WTC11 (cell line): ENCODE measurements at regions not wholly inside any gene's neighbourhood (a gene's known extent, or its start where the extent isn't known, plus 50 kb on each side); places are given as distances from the start of the nearest gene placed in this dataset.

Source experiments
- ATAC-seq: fragments of 200-7000 bp; cut with Tn5 transposase; 2 replicates; pipeline ENCODE4 v1.10.0; 2021; ENCODE audit warnings: mild to moderate bottlenecking, moderate library complexity
- CTCF ChIA-PET: fragments of 300-600 bp; sonication (Branson Sonifier 250); formaldehyde crosslinking; loops from one replicate; lab custom pipeline; 2021; ENCODE audit warnings: antibody characterized with exemption; lab: Charles Lee
- POLR2A ChIA-PET: fragments of 350-600 bp; sonication (Branson Sonifier 250); formaldehyde crosslinking; loops from one replicate; lab custom pipeline; 2021; ENCODE audit warnings: antibody characterized with exemption; lab: Charles Lee
- DNase-seq: peaks from one replicate; pipeline ENCODE4 v3.0.0; 2021; ENCODE audit warnings: low spot score
- H3K27ac Mint-ChIP-seq: 2 replicates; pipeline ENCODE4 v1.8.0; 2021; ENCODE audit warnings: mixed read lengths
- H3K27me3 Mint-ChIP-seq: 2 replicates; pipeline ENCODE4 v1.8.0; 2021; ENCODE audit warnings: low read depth, mild to moderate bottlenecking, moderate library complexity, mixed read lengths
- H3K36me3 Mint-ChIP-seq: 2 replicates; pipeline ENCODE4 v1.8.0; 2021; ENCODE audit warnings: mixed read lengths
- H3K4me1 Mint-ChIP-seq: 2 replicates; pipeline ENCODE4 v1.8.0; 2022; ENCODE audit warnings: mixed read lengths
- H3K4me3 Mint-ChIP-seq: 2 replicates; pipeline ENCODE4 v1.8.0; 2021; ENCODE audit warnings: mild to moderate bottlenecking, moderate library complexity, mixed read lengths
- H3K9me3 Mint-ChIP-seq: 2 replicates; pipeline ENCODE4 v1.8.0; 2021; ENCODE audit warnings: mixed read lengths
- EMX1 ChIP-seq: fragments of 250-450 bp; sonication (Bioruptor Pico); IDR thresholded peaks from 2 replicates; pipeline ENCODE4 v1.8.0; 2021; ENCODE audit warnings: mild to moderate bottlenecking
- GTF2I ChIP-seq: fragments of 250-450 bp; sonication (Bioruptor Pico); conservative IDR thresholded peaks from 2 replicates; pipeline ENCODE4 v1.4.0; 2021; ENCODE audit warnings: mild to moderate bottlenecking
- IRF2 ChIP-seq: sonication (generic); formaldehyde crosslinking; IDR thresholded peaks from 2 replicates; pipeline ENCODE4 v1.8.0; 2022; ENCODE audit warnings: low read depth, missing genetic modification reagents, borderline replicate concordance
- NFE2L1 ChIP-seq: sonication (generic); formaldehyde crosslinking; IDR thresholded peaks from 2 replicates; pipeline ENCODE4 v1.8.1; 2023; ENCODE audit warnings: missing genetic modification reagents
- SP1 ChIP-seq: sonication (generic); formaldehyde crosslinking; conservative IDR thresholded peaks from 2 replicates; pipeline ENCODE4 v1.8.1; 2022; ENCODE audit warnings: missing genetic modification reagents
- TCF7 ChIP-seq: sonication (generic); formaldehyde crosslinking; IDR thresholded peaks from 2 replicates; pipeline ENCODE4 v1.8.0; 2022; ENCODE audit warnings: mild to moderate bottlenecking, low read depth, missing genetic modification reagents, moderate library complexity
- TEAD4 ChIP-seq: sonication (generic); formaldehyde crosslinking; IDR thresholded peaks from 2 replicates; pipeline ENCODE4 v1.8.0; 2022; ENCODE audit warnings: mild to moderate bottlenecking, missing genetic modification reagents
- ZBTB21 ChIP-seq: sonication (generic); formaldehyde crosslinking; IDR thresholded peaks from 2 replicates; pipeline ENCODE4 v1.8.1; 2023; ENCODE audit warnings: mild to moderate bottlenecking, missing genetic modification reagents, borderline replicate concordance
- ZNF121 ChIP-seq: sonication (generic); formaldehyde crosslinking; IDR thresholded peaks from 2 replicates; pipeline ENCODE4 v1.8.0; 2023; ENCODE audit warnings: missing genetic modification reagents
- ZNF232 ChIP-seq: sonication (generic); formaldehyde crosslinking; IDR thresholded peaks from 2 replicates; pipeline ENCODE4 v1.8.0; 2022; ENCODE audit warnings: mild to moderate bottlenecking, missing genetic modification reagents
- ZNF263 ChIP-seq: sonication (generic); formaldehyde crosslinking; IDR thresholded peaks from 2 replicates; pipeline ENCODE4 v1.8.1; 2022; ENCODE audit warnings: low read depth, mild to moderate bottlenecking, moderate library complexity, missing genetic modification reagents
- ZNF396 ChIP-seq: fragments of 250-450 bp; sonication (Bioruptor Pico); IDR thresholded peaks from 2 replicates; pipeline ENCODE4 v1.8.0; 2021; ENCODE audit warnings: mild to moderate bottlenecking, moderate library complexity, borderline replicate concordance
- TF ChIP-seq, protein P1 (sequence below): sonication (generic); formaldehyde crosslinking; conservative IDR thresholded peaks from 2 replicates; pipeline ENCODE4 v1.8.1; 2023; ENCODE audit warnings: mild to moderate bottlenecking, low read depth, missing genetic modification reagents, moderate library complexity
- TF ChIP-seq, protein P2 (sequence below): sonication (generic); formaldehyde crosslinking; conservative IDR thresholded peaks from 2 replicates; pipeline ENCODE4 v1.8.1; 2022; ENCODE audit warnings: mild to moderate bottlenecking, missing genetic modification reagents
- TF ChIP-seq, protein P3 (sequence below): fragments of 250-450 bp; sonication (Bioruptor Pico); conservative IDR thresholded peaks from 2 replicates; pipeline ENCODE4 v1.9.0; 2021; ENCODE audit warnings: mild to moderate bottlenecking
- TF ChIP-seq, protein P4 (sequence below): sonication (generic); formaldehyde crosslinking; IDR thresholded peaks from 2 replicates; pipeline ENCODE4 v1.8.1; 2022; ENCODE audit warnings: low read depth, missing genetic modification reagents, borderline replicate concordance
- TF ChIP-seq, protein P5 (sequence below): sonication (generic); formaldehyde crosslinking; IDR thresholded peaks from 2 replicates; pipeline ENCODE4 v1.8.1; 2023; ENCODE audit warnings: mild to moderate bottlenecking, missing genetic modification reagents
- TF ChIP-seq, protein P6 (sequence below): fragments of 250-450 bp; sonication (Bioruptor Pico); IDR thresholded peaks from 2 replicates; pipeline ENCODE4 v1.9.0; 2021; ENCODE audit warnings: mild to moderate bottlenecking

DNA sequence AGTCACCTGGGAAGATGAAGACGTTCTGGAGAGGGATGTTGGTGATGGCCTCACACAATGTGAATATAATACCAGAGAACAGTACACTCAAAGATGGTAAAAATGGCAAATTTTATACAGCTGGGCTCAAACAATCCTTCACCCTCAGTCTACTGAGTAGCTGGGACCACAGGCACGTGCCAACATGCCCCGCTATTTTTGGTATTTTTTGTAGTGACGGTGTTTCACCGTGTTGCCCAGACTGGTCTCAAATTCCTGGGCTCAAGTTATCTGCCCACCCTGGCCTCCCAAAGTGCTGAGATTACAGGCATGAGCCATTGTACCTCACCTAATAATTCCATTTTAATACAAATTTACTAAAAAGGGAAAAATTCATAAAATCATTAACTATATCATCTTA, 280.3 kb upstream of the HSFY2 start:
- no peaks in the 10 kb centered on the region for H3K27me3 Mint-ChIP-seq
- no peaks in the 10 kb centered on the region for H3K9me3 Mint-ChIP-seq
- ChIA-PET CTCF (no interaction called here), POLR2A (no interaction called here)
- no peak for ATAC-seq
- H3K27ac Mint-ChIP-seq, result peak overlapping the region; percentile 43; the same call in 1 of the 2 replicates
- no peak for DNase-seq
- no peaks in the 10 kb centered on the region for H3K36me3 Mint-ChIP-seq
- no peak overlapping the region for H3K4me3 Mint-ChIP-seq
- H3K4me1 Mint-ChIP-seq, result peaks cover 34% of the 10 kb centered on the region
- TF ChIP-seq, protein P1, sequence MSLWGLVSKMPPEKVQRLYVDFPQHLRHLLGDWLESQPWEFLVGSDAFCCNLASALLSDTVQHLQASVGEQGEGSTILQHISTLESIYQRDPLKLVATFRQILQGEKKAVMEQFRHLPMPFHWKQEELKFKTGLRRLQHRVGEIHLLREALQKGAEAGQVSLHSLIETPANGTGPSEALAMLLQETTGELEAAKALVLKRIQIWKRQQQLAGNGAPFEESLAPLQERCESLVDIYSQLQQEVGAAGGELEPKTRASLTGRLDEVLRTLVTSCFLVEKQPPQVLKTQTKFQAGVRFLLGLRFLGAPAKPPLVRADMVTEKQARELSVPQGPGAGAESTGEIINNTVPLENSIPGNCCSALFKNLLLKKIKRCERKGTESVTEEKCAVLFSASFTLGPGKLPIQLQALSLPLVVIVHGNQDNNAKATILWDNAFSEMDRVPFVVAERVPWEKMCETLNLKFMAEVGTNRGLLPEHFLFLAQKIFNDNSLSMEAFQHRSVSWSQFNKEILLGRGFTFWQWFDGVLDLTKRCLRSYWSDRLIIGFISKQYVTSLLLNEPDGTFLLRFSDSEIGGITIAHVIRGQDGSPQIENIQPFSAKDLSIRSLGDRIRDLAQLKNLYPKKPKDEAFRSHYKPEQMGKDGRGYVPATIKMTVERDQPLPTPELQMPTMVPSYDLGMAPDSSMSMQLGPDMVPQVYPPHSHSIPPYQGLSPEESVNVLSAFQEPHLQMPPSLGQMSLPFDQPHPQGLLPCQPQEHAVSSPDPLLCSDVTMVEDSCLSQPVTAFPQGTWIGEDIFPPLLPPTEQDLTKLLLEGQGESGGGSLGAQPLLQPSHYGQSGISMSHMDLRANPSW (CRISPR knock-in tag), result no peak
- TF ChIP-seq, protein P2, sequence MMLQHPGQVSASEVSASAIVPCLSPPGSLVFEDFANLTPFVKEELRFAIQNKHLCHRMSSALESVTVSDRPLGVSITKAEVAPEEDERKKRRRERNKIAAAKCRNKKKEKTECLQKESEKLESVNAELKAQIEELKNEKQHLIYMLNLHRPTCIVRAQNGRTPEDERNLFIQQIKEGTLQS (CRISPR knock-in tag), result no peak
- TF ChIP-seq, protein P3, sequence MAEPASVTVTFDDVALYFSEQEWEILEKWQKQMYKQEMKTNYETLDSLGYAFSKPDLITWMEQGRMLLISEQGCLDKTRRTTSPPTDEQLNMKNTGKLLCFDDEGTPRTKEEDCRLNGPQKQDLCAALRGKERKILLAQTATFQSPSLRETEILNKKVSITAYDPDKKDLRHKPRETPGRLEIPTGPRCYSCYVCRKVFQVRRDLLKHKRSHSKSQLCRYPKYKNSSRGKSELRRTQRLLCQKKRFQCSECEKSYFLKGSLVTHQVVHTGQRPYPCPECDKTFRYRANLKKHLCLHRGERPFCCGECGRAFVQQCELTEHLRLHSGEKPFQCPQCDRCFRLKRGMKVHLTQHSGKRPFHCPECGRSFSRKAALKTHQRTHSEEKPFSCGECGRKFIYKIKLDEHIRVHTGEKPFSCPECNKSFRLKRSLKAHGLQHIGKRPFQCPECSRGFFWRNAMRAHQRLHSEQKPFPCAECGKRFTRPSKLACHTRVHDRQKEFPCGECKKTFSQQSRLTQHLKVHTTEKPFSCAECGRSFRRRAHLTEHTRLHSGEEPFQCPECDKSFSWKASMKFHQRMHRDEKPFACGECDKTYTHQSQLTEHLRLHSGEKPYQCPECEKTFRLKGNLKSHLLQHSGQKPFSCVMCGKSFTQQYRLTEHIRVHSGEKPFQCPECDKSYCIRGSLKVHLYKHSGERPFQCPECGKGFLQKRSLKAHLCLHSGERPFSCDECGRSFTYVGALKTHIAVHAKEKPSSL, result no peak
- TF ChIP-seq ZNF396 (CRISPR knock-in tag), result no peak
- no peak for TF ChIP-seq IRF2 (CRISPR knock-in tag)
- no peak for TF ChIP-seq ZNF232 (CRISPR knock-in tag)
- TF ChIP-seq TEAD4, result no peak
- no peak for TF ChIP-seq EMX1 (CRISPR knock-in tag)
- no peak for TF ChIP-seq NFE2L1 (CRISPR knock-in tag)
- no peak for TF ChIP-seq SP1 (CRISPR knock-in tag)
- TF ChIP-seq ZNF263 (CRISPR knock-in tag), result no peak

DNA sequence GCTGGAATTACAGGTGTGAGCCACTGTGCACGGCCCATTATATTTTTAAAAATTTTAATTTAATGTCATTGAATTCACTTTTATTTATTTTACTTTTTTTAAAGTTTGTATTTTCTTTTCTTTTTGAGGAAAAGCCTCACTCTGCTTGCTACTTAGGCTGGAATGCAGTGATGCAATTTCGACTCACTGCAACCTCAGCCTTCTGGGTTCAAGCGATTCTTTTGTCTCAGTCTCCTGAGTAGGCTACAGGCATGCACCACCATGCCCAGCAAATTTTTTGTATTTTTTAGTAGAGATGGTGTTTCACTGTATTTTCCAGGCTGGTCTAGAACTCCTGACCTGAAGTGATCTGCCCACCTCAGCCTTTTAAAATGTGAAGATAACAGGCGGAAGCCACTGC, 277.5 kb upstream of the HSFY2 start:
- Mint-ChIP-seq H3K9me3 (no peaks in the 10 kb centered on the region), H3K4me3 (no peak overlapping the region), H3K27me3 (no peaks in the 10 kb centered on the region), H3K27ac (no peak overlapping the region), H3K4me1 (peaks cover 28% of the 10 kb centered on the region), H3K36me3 (0 out of 2 replicates have a peak, but pooled peaks cover 5% of the 10 kb centered on the region)
- no peak for DNase-seq
- CTCF ChIA-PET, result no interaction called here
- POLR2A ChIA-PET, result no interaction called here
- TF ChIP-seq TCF7 (CRISPR knock-in tag) (no peak), ZBTB21 (CRISPR knock-in tag) (no peak), ZNF121 (CRISPR knock-in tag) (no peak)
- TF ChIP-seq, protein P3, result no peak
- ATAC-seq, result no peak

DNA sequence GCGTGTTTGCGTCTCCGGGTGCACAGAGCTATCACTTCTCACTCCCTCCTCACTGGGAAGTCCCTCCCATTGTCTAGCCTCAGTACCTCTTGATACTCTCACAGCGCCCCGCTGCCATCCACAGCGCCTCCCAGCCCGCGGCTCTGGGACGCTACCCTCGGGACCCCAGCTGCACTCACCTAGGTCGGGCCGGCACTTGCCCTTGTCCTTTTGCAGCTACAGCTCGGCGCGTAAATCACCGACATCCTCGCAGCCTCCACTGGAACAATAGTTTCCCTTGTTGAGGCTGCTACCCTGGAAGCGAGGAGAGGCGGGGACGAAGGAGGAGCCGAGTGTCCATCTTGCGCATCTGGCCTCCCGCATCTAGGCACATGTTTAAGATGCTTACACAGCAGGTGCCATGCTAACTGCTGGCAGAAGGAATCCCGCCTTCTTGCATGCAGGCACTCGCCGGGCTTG, 269.5 kb upstream of the HSFY2 start:
- Mint-ChIP-seq H3K27ac (peak overlapping the region; percentile 94), H3K36me3 (peaks cover 28% of the 10 kb centered on the region), H3K9me3 (peaks cover 6% of the 10 kb centered on the region), H3K4me3 (peak overlapping the region; percentile 75), H3K4me1 (peaks cover 48% of the 10 kb centered on the region), H3K27me3 (peaks cover 3% of the 10 kb centered on the region; the same call in 1 of the 2 replicates)
- ATAC-seq, result peak; percentile 71
- ChIA-PET POLR2A (interaction anchor here (3.0 kb wide), 1 partner anchor 33 kb away, joined by 13 read pairs; no protein-coding TSS in a partner anchor), CTCF (interaction anchor here (1.9 kb wide), 1 partner anchor 34 kb away, joined by 5 read pairs; no protein-coding TSS in a partner anchor)
- TF ChIP-seq, protein P4, sequence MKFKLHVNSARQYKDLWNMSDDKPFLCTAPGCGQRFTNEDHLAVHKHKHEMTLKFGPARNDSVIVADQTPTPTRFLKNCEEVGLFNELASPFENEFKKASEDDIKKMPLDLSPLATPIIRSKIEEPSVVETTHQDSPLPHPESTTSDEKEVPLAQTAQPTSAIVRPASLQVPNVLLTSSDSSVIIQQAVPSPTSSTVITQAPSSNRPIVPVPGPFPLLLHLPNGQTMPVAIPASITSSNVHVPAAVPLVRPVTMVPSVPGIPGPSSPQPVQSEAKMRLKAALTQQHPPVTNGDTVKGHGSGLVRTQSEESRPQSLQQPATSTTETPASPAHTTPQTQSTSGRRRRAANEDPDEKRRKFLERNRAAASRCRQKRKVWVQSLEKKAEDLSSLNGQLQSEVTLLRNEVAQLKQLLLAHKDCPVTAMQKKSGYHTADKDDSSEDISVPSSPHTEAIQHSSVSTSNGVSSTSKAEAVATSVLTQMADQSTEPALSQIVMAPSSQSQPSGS (CRISPR knock-in tag), result no peak
- TF ChIP-seq, protein P5, sequence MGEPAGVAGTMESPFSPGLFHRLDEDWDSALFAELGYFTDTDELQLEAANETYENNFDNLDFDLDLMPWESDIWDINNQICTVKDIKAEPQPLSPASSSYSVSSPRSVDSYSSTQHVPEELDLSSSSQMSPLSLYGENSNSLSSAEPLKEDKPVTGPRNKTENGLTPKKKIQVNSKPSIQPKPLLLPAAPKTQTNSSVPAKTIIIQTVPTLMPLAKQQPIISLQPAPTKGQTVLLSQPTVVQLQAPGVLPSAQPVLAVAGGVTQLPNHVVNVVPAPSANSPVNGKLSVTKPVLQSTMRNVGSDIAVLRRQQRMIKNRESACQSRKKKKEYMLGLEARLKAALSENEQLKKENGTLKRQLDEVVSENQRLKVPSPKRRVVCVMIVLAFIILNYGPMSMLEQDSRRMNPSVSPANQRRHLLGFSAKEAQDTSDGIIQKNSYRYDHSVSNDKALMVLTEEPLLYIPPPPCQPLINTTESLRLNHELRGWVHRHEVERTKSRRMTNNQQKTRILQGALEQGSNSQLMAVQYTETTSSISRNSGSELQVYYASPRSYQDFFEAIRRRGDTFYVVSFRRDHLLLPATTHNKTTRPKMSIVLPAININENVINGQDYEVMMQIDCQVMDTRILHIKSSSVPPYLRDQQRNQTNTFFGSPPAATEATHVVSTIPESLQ (CRISPR knock-in tag), result no peak
- 0 out of 2 replicates have a peak, but pooled peaks have one; percentile 39 for TF ChIP-seq ZBTB21 (CRISPR knock-in tag)
- TF ChIP-seq GTF2I, result peak; percentile 81; the same call in 1 of the 2 replicates
- TF ChIP-seq, protein P6, sequence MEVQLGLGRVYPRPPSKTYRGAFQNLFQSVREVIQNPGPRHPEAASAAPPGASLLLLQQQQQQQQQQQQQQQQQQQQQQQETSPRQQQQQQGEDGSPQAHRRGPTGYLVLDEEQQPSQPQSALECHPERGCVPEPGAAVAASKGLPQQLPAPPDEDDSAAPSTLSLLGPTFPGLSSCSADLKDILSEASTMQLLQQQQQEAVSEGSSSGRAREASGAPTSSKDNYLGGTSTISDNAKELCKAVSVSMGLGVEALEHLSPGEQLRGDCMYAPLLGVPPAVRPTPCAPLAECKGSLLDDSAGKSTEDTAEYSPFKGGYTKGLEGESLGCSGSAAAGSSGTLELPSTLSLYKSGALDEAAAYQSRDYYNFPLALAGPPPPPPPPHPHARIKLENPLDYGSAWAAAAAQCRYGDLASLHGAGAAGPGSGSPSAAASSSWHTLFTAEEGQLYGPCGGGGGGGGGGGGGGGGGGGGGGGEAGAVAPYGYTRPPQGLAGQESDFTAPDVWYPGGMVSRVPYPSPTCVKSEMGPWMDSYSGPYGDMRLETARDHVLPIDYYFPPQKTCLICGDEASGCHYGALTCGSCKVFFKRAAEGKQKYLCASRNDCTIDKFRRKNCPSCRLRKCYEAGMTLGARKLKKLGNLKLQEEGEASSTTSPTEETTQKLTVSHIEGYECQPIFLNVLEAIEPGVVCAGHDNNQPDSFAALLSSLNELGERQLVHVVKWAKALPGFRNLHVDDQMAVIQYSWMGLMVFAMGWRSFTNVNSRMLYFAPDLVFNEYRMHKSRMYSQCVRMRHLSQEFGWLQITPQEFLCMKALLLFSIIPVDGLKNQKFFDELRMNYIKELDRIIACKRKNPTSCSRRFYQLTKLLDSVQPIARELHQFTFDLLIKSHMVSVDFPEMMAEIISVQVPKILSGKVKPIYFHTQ (CRISPR knock-in tag), result no peak
- DNase-seq, result peak; percentile 59
